ENCODE measurements at regions not wholly inside any gene's neighbourhood (a gene's known extent, or its start where the extent isn't known, plus 50 kb on each side); places are given as distances from the start of the nearest gene placed in this dataset.

DNA sequence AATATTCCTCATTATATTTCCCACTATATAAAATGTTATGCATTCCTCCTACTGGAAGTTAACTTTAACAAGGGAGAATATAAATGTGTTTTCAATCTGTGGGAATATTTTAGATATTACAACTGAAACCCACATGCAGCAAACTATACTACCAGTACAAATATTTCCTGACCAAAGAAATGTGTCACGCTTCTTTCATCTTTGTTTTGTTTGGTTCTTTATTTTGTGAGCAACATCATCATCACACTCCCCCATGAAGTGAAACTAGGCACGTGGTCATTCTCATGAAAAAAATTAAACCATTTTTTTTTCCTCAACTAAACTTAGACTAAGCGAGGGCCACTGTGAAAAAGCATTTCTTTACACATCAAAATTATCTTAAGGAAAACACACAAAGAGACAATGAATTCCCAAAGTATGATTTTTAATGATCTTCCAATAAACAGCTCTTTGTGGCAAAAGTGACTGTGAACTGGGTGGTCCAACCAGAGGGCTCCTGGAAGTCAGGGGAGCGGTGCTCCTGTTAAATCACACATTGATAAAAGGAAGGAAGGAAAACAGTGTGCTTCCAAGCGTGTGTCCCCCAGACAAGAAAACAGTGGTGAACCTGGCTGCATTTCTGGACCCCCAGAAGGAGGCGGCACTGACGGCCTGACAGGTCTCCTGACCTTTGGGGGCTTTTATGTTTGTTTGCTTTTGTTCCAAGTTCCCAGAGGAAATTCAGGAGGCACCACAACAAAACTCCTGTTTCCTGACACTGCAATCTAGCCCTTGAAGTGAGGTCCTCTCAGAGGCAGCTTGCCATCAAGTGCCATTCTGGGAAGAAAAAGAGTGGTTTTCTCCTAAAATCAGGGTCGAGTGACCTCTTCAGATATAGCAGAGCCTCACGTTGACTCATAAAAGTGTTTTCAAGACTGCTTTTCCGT, 166.8 kb upstream of the FOXQ1 start:
- DNase-seq: no peak

DNA sequence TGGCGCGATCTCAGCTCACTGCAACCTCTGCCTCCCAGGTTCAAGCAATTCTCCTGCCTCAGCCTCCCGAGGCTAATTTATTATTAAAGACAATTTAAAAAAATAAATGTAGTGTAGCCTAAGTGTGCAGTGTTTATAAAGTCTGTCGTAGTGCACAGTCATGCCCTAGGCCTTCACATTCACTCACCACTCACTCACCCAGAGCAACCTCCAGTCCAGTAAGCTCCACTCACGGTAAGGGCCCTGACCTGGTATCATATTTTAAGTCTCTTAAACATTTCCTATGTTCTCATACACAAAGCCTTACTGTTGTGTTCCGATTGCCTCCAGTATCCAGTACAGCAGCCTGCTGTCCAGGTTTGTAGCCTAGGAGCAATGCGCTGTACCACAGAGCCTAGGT, 168.2 kb upstream of the FOXQ1 start:
- no peak for DNase-seq

DNA sequence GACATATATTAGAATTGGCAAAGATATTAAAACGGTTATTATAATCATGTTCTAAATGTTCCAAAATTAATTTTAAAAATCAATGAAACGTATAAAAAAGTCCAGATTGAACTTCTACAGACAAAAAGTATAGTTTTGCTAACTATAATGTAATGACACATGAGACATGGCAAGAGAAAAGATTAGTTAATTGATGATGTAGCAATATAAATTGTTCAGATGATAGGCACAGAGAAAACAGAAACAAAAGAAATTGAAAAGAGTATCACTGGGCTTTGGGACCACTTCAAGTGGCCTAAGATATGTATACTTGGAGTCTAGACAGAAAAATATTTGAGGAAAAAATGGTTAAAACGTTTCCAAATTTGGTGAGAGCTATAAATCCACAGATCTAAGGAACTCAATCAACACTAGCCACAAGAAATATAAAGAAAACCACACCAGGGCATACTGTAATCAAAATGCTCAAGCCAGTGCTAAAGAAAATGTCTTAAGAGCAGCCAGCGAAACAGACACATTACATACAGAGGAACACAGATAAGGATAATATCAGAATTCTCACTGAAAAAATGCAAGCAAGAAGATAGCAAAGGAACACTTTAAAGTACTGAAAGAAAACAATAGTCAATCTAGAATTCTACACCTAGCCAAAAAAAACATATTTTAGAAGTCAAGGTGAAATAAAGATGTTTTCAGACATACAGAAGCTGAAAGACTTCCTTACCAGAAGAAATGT, 172.6 kb upstream of the FOXQ1 start:
- no peak for DNase-seq

DNA sequence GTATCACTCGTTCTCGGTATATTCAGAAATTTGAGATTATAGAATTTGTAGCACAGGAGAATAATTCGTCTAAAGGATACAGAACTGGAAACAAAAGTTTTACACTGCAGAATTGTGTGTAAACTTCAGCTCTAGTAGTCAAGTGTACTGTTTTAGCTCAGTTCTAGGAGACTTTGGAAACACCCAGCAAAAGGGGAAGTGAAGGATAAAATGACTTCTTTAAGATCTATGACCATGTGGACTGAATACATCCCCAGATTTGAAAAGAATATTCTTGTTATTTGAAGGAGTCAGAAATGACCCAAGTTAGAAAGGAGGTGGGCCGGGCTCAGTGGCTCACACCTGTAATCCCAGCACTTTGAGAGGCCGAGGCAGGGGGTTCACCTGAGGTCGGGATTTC, 174.0 kb upstream of the FOXQ1 start:
- no peak for DNase-seq

DNA sequence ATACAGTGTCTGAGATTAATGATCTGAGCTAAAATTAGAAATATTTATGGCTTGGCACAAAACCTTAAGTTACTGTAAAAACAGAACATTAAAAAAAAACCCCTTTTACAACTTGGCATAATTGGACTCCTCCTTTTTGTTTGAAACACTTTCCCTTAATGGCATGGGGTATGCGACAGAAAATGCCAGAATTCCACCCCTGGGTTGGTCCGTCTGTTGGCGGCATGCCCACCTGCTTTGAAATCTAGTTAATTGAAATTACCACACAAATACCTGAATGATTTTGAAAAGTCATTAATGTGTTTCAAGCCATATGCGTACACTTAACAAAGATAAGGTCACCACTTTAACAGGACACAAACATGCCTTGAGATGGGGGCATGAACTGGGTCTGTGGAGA, 175.1 kb upstream of the FOXQ1 start:
- no peak for DNase-seq

DNA sequence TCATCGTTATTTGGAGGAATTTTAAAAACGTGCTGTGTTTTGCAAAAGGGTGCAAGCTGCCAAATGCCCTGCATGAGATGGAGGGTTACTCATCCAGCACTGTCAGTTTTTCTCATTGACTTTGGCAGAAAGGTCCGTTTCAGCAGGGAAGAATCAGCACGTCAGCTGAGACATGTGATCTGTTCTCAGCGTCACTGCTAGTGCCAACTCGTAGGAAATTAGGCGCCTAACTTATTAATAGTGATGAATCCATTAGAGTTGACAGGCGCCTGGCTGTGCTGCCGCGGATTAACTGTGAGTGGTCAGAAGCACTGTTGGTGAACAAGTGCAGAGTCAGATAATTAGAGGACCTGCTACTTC, 175.5 kb upstream of the FOXQ1 start:
- no peak for DNase-seq

DNA sequence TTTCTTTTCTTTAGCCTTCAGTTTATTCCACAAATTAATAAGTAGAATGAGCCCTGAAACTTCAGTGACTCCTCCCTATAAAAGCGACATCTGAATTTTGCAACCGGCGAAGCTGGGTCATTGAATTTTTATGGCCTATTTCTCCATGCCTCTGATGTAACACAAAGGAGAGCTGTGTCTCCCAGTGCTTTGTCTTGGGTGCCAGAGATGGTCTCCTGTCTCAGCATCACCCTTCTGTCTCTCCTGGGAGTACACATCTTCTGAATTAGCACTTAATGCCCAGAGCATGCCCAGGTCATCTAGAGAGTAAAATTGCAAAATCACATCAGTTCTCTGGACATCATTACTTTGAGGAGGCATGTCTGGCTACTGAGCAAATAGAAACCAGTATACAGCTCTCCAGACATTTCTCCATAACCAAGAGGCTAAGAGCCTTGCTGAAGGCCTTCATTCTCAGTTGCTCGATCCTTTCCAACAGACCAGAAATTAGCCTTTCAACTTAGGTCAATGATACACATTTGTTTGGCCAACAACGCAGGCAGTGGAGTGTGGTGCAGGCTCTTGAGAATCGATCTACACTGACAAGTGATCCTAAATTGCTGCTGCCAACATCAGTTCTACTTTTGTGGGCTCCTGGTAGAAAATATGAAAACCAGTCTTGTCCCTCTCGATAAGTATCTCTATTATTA, 176.0 kb upstream of the FOXQ1 start:
- DNase-seq: no peak

DNA sequence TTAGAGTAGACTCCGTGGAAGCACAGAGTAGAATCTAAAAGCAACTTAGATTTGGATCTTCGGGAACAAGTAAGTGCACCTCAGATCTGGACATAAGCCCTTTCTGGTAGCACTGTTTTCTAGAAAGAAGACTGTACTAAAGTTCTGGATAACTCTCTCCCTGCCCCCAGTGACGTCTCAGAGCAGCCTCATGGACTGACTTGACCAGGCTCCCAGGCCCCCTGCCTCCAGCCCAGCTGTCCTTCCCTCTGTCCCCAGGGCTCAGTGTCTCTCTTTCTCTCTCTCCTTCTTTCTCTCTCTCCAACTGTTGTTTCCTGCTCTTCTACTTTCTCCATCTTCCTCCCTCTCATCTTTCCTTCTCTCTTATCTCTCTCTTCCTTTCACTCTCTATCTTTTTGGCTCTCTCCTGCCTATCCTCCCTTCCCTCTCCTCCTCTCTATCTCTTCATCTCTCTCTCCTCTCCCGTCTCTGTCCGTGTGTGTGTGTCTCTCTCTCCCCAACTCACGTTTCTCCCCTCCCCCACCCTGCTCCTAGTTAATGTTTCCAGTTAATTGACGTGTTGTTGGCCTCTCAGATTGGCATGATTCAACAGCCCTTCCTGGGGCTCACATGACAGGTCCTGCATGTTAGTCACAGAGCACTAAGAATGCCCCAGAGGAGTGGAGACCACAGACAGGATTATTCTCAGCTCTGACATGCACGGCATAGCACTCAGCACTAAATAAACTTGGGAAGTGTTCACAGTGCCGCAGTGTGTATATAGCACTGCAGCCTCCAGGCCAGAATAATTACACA, 180.4 kb upstream of the FOXQ1 start:
- no peak for DNase-seq

DNA sequence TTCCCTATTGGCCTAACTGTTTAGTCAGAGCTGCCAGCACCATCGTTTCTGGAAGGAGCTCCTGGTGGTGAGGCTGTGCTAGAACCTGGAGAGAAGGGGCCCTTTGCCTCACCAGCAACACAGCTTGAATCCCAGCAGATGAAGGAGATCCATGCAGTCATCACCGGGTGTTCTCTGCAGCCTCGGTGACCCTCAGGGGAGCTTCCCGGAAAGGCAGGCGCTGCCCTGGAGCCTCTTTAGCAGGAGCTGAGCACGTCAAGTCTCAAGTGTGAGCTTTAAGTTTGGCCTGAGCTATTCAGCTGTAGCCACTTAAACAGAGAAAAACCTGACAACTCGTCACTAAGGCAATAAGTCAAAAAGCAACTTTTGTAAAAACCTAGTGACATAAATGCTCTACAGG, 181.2 kb upstream of the FOXQ1 start:
- no peak for DNase-seq

DNA sequence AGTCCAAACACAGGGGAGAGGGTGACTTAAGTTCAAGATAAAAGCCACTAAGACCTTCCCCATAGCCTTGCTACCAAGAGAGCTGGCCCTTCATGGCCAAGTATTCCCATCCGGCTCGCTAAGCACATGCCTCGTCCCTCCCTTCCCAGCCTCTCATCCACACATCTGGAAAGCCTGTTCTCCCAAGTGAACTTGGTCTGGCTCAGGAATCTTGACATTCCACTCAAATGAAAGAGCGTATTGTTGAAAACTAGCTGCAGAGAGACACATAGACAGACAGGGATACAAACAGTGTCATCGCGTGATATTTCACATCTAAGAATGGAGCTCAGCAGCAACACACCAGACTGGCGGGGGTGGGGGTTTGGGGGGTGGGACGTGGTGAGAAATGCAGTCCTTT, 182.8 kb upstream of the FOXQ1 start:
- DNase-seq: no peak

DNA sequence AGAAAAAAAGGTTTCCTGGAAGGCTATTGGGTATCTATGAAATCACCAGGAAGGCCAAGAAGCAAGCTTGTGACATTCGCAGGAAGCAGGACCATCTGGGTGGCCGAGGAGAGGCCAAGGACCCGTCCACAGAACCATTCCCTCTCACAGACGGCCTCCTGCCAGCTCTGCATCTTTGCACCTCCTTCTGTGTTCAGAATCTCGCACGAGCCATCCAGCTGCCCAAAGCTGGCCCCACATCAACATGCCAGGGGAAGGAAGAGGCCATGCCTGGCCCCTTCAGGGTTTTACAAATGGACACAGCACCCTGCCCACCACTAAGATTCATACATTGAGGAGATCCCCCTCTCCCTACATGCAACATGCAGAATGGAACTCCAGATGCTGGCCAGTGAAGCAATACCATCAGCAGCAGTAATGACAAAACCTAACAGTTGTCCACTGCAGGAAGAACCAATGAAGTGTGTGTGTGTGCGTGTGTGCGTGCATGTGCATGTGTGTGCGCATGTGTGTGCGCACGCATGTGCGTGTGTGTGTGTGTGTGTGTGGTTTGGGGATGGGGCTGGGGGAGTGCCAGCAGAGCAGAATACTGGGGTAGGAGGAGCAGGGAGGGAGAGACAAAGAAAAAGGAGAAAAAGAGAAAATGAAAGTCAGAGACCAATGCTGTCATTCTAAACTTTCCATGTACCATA, 184.2 kb upstream of the FOXQ1 start:
- DNase-seq: no peak

DNA sequence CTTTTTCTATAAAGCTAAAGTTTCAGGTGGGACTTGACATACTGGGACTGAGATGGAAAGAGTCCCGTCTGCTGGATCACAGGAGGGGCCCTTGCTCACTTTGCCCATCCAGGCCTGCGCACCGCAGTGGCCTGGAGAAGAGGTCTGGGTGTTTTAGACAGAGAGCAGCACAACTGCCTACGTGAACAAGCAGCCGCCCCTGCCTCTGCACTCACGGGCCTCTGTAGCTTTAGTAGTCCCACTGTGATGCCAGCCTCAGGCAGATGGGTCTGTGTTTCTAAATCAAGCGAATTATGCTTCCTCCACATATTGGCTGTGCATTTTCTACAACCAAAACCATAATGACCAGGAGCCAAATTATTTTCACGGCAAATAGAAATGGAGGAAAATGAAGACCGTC, 184.8 kb upstream of the FOXQ1 start:
- DNase-seq: no peak

DNA sequence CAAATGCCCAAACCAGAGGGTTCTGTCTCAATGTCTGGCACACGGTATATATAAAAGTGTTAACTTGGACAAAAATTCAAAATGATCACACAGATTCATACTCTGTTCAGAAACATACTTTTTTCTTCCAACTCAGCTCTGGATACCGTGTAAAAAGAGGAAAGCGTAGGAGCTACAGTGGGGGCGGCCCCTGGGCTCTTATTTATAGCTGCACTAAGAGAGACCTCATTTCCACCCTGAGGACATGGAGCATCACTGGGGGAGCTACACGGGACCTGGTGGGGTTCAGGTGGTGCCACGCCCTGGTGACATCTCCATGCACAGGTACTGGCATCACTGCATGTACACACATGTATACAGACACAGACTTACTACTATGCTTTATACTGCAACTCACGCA, 185.9 kb upstream of the FOXQ1 start:
- no peak for DNase-seq

DNA sequence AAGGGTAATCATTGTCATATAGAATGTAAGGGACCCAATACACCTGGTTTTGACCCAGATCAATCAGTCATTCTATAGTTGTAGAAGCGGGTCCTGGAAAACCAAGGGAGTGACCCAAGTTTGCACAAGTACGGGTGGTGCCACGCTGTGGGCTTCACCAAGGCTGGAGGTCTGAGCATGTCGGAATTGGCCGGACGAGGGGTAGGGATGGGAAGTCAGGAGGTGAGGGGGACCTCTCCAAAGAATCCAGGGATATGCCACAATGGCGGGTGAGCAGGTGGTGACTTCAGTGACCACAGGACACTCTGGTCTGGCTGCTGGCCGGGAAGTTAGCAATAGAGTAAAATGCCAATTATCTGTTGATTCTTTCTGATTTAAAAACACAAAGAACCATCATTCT, 186.6 kb upstream of the FOXQ1 start:
- no peak for DNase-seq

DNA sequence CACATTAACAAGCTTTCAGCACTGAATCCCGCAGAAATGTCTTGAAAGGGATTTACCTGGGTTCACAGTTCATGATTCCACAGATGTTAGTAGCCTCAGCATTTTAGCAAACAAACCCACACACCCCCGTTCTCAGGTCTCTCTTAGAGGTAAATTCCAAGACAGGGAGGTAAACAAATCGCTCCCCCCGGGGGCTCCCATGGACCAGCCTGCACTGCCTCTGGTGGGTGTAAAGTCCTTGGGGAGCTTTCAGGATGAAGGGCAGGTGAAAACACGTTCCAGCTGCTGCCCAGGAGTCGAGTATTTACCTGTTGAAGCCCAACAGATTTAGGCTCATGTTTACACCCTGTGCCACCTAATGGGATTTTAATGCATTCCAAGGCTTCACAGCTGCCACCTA, 187.0 kb upstream of the FOXQ1 start:
- no peak for DNase-seq

DNA sequence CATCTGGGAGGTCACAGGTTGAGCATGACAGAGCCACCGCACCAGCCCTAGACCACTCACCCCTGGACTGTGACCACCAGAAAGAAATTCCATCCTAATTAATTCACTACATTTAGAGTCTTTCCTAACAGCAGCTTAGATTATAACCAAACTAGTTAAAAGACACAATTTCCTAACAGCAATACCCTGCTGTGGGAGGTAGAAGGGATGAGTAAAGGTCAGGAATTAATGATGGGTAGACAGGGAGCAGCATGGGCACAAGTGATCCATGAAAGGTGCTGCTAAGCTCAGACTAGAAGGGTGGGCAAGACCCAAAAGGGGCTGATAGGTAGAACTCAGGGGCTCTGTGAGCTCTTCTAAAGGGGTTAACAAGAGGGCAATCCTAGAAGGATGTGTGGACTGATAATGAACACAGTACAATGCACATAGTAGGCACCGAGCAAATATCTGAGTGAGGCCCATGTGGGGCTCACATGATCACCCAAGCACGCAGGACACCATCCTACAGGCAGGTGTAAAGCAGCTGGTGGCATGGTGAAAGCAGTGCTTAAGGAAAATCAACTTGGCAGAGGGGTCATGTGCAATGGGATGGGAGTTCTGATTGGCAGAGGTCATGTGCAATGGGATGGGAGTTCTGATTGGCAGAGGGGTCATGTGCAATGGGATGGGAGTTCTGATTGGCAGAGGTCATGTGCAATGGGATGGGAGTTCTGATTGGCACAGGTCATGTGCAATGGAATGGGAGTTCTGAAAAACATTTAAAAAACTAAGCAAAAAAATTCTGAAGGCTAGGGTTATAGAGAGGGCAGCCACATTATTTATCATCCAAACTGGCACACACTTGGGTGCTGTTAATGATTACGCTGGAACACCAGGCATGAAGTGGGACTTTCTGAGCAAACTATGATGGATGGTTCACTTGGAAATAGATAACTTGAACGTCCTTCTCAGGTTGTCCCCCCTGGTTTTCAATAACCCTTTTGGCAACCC, 188.2 kb upstream of the FOXQ1 start:
- DNase-seq: no peak

DNA sequence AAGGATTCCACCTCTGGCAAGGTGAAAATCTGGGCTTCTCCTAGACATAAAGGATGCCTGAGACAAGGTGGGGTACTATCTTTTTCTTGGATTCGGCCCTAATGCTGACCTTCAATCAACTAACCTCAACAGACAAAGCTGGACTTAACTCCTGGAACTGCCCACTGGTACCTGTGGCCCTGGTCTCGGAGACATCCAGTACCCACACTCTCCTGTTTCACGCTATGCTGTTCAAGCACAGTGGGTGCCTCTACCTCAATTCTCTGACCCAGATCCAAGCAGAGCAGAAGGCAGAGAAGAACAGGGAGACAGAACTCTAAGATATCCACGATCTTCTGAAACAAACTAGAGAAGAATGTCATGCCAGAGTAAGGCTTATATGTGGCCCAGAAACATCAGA, 189.8 kb upstream of the FOXQ1 start:
- DNase-seq: no peak

DNA sequence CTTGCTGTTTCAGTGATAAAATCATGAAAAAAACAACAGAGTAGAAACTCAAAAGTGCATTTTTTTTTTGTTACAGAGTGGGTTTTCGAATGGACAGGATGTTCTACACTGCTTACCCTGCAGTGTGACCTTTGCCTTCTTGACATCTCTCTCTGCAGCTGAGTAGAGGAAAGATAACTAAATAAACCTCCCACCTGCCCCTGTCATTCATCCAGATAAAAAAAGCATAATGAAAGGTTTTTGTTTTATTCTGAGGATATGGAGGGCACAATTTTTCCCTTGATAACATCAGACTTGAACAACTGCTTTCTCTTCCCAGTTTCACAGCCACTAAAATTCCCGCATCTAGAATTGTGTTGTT, 193.6 kb upstream of the FOXQ1 start:
- DNase-seq: no peak

DNA sequence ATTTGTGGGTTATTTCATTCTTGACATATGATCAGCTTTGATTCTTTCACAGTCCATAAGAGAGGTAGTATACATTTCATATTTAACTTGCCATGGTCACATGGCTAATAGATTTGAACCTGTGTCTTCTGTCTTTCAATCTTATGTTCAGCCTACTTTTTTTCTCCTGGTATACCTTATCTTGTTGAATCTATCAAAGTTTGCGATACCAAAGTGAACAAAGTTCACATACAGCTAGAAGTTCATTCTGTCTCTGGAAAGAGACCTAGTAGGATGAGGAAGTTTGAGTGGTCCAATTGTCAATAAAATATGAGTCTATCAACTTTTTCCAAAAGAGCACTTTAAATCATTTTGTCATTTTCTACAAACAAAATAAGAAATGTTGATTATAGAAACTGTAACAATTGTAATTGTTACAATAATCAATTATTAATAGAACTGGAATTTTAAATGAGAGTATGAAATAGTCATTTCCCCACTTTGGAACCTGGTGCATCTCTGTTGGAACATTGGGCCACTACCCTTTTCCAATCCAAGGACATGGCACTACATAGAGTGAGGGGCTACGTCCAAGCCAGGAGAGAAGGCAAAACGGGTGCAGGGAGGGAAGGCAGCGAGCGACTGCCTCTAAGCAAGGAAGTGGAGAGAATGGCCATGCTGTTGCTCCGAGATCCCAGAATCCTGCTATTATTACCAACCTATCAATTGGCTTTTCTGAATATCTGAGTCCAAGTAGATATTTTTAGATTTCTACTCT, 194.2 kb upstream of the FOXQ1 start:
- no peak for DNase-seq

DNA sequence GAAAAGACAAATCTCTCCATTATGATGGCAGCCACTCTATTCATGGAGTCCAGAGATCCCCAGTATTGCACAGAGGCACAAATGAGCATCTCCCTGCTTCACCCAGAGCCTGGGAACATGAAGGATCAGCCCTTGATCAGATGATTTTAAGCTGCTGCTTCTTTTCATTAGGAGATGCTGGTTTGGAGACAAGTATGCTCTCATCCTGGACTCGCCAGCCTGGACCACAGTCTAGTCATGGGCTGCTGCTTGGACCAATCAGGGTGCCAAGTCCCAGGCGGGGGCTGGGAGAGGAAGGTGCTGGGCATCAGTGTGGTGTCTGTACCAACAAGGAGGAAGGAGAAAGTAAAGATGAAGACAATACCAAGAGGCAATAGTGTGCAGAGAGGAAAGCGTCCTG, 195.7 kb upstream of the FOXQ1 start:
- no peak for DNase-seq
